Stimulated activated CD8-positive, alpha-beta memory T cell treated with anti-CD3 and anti-CD28 coated beads, Interleukin-4, amount 100 ng/mL, for 4 hours (primary cell): ENCODE measurements at regions not wholly inside any gene's neighbourhood (a gene's known extent, or its start where the extent isn't known, plus 50 kb on each side); places are given as distances from the start of the nearest gene placed in this dataset.

Experiments used
- DNase-seq, 2 donors: peaks; one replicate each; pipeline ENCODE4 v3.0.0-alpha.2; 2020; ENCODE audit warnings: low read depth in 2 of 2, low spot score in 1 of 2

DNA sequence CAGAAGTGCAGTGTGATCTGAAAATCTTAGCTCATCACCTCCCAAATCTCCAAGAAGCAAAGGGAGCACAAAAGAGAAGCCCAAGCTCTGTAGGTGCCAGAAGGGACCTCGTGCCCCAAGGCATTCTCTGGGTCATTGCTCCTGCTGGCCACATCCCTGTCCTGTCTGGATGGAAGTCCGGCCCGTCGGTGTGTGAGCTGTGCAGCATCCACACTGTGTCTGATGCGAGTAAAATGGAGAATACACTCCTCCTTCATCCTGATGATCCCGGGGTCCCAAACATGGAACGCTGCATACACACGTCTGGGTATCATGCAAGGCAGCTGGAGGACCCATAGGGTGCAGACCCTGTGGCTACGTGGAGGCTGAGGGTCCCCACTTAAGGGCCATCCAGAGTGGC is 851.4 kb downstream of the GALR1 start:
- no peak for DNase-seq

DNA sequence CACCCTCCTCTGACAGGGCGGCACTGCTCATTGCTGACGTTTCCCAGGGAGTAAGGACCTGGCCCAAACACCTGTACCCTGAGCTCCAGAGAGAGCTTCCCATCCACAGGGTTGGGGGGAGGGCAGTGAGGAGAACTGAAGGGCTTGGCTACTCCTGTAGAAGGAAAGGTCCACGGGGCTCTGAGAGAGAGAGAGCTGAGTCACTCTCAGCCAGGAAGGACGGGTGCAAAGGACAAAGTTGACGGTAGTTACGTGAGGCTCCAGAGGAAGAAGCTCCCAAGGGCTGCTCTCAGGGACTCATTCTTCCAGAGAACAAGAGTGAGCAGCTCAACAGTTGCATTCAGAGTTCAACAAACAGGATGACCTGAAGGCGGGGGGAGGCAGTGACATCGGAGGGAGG is 852.5 kb downstream of the GALR1 start:
- no peak for DNase-seq

GRCh38 chr18:78105611-78106010 is 856.0 kb downstream of the GALR1 start:
- no peak for DNase-seq

DNA sequence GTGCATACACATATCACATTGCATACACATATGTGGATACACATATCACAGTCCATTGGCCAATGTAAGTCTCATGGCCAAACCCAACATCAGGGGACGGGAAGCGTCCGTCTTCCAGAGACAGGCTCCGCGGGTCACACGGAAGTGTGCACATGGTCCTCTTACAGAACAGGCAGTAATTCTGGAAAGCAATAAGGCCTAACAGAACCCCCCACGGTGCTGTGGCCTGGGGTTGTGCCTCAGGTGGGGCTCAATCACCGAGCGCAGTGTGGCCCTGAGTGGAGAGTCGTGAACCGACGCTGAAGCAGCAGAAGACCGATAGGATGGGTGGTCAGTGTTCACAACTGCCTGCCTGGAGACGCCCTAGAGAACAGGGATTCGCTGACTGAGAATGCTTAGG is 857.3 kb downstream of the GALR1 start:
- DNase-seq, result no peak

DNA sequence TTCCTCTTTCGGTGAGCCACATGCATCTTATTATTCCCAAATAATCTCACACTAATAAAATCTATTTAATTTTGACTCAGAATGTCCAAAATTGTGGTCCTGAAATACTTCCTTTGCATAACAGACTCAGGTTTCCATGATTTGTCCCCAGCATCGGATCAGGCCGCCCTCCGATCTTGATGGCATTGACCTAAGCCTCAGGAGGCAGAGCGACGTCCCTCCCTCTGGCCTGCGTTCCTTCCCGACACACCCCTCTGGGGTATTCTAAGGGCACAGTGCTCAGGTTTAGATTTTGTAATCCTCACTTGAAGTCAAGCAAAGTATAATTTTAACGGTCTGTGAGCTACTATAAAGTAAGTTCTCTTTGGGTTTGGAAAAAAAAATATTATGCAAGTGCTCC is 857.7 kb downstream of the GALR1 start:
- DNase-seq, result no peak

DNA sequence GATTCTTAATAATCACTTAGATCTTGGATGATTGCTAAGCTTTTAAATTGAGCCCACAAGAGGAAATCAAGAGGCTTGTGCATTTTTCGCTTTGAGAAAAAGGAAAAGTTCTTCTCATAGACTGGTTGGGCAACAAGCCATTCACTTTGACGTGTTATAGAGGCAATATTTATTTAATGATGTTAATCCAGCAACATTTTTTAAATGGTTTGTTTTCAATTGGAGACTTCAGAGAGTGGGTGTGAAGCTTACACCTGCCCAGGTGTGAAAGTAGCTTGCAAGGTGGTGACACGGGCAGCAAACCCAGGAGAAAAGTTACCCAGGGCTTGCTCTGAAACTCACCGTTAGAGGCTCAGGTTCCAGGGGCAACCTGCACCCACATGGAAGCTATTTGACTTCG is 858.9 kb downstream of the GALR1 start:
- no peak for DNase-seq

DNA sequence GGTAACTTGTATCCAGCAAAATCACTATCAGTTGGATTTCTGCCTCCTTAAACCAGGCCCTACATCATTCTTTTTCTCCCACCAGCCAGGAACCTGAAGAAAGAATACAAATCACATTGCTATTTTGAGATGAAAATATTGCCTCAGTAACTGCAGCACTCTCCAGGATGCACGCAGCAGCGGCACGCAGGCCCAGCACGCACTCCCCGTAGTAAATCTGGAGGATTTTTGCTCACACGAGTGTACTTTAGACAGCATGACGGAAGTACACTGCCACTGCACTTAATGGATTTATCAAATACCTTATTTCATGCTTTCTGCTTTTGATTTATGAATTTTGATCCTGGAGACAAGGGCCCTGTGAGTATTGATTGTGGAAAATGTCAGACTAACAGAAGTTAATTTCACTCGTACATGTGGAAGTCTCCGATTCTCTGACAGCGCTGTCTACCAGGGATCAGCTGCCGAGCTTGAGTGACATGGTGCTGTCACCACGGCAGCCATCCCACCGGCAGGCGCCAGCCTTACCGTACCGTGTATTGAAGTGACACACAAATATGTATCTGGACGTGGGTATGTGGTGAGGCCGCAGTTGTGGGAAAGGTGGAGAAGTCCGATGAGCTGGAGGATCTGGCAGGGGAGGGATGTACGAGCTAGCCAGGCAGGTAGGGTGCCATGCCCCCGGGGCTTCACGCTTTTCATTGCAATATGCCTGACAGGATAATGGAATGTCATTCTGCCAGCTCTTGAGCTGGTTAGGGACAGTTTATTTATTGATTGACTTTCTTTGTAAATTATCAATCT is 863.7 kb downstream of the GALR1 start:
- no peak for DNase-seq

GRCh38 chr18:78113940-78114251 is 864.2 kb downstream of the GALR1 start:
- no peak for DNase-seq

DNA sequence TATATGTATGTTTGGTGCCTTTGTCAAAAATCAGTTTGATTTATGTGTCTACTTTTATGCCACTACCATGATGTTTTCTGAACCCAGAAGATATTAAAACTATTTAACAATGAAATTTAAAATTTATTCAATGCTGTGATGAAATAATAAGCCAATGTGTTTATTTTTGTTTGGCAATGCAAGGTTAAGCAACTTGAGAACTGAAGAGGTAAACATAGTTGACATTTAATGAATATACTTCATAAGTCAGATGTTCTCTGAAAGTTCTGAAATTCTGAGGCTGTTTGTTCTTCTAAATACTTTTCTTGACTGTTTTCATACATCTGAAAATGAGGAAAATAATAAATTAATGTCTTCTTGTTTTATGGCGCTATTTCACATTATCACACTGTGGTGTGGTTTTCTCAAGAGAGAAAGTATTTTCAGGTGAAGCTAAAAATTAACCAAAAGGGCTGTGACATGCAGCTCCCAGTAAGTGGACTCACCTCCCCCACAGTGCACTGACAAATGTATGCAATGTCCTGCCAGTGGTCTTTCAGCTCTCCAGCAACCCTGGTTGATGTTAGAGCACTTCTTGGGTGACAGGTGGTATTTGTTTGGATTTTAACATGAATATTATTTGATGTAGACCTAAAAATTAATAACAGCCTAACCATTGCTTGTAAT is 863.6 kb upstream of the SALL3 start:
- DNase-seq, result no peak

DNA sequence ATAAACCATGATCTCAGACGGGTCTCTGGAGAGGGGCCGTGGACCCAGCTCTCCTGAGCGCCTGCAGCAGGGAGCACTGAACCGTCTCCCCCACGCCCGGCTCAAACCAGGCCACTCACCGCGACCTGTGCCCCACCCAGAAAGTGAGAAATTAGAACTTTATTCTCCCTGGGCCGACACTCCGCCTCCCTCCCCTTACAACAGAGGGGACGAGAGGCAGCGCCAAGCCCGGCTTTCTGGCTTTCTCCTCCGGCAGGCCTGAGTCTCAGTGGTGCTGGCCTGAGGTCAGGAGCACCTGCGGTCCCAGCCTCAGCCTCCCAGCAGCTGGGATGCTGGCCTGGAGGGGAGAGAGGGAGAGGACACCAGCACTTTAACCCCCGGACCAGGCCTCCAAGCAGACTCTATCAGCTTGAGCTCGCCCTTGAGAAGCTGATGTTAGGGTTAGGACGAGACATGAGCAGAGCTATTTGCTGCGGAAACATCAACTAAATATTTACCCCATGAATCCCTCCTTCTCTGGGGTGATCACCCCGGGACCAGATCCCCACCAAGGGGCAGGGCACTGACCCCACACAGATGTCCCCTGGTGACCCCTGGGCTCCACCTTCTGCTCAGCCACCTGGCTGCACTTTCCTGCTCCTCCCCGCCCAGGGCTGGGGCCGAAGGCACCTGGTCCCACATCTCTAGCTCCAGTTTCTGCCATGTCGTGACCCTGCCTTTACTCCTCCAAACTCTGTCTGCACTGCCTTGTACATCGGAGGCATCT is 856.3 kb upstream of the SALL3 start:
- no peak for DNase-seq

DNA sequence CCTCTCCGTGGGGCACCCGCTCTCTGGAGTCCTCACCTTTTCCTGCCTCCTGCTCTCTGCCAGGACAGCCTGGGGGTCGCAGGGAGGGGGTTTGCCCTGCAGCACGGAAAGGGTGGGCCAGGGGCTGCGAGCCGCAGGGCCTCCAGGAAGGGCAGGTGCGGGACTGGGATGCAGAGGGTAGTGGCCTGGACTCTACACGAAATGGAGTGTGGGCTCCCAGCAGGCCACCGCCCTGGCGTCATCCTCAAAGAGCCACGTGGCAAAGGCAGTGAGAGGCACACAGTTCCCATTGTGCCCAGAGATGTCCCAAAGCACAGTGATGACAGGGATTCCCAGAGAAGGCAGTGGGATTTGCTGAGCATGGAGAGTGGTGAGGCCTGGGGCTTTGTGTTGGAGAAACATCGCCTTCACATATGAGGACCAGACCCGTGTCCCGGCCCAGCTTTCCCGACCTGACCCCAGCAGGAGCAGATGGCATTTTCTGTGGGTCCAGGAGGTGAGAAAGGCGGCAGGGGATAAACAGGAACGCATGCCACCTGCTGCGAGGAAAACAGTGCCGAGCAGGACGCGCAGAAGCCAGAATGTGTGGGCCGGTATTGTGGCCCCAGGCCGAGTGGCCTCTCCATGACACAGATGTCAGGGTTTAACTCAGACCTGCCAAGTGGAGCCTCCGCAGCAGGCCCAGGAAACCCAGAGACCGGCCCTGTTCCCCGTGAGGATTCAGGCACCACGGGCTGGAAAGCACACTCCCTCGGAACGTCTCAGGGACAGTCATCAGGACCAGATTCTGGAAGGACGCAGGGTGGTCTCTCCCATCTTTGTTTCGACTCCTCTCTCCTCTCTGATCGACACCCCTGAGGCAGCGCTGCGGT is 855.5 kb upstream of the SALL3 start:
- DNase-seq, result no peak

DNA sequence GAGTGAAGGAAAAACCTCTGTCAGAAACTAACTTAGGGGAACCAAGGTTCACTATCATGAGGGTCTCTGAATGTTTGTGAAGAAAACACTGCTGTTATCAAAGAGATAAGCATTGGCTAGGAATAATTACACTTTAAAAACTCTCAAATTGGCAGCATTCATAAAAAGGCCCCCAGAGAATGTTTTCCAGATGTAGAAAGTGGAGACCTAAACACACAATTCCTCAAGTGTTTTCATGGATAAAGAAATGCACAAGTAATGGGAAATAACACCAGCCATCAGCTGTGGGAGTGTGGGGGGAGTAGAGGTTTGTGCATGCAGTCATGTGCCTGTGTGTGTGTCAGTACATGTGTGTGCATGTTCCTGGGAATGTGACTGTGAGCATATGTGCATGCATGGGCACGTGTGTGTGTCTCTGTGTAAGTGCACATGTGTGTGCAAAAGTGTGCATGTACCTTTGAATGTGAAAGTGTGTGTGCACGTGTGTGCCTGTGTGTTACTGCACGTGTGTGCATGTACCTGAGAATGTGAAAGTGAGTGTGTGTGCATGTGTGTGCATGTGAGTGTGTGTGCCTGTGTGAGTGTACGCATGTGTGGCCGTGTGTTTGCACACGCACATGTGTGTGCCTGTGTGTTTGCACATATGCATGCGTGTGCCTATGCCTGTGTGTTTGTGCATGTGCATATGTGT is 854.3 kb upstream of the SALL3 start:
- no peak for DNase-seq

GRCh38 chr18:78126106-78126505 is 853.5 kb upstream of the SALL3 start:
- no peak for DNase-seq

GRCh38 chr18:78126536-78126935 is 853.1 kb upstream of the SALL3 start:
- no peak for DNase-seq

GRCh38 chr18:78127041-78127440 is 852.6 kb upstream of the SALL3 start:
- no peak for DNase-seq

- DNase-seq, result no peak
Observed at GRCh38 chr18:78128004-78128403, 851.6 kb upstream of the SALL3 start.

DNA sequence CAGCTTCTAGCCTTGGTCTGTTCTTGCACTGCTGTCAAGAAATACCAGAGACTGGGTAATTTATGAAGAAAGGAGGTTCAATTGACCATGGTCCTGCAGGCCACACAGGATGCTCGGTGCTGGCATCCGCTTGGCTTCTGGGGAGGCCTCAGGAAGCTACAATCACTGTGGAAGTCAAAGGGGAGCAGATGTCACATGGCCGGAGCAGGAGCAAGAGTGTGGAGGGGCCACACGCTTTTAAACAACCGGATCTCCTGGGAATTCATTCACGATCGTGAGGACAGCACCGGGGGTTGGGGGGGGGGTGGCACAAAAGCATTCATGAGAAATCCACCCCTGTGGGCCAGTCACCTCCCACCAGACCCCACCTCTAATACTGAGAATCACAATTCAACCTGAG is 850.4 kb upstream of the SALL3 start:
- no peak for DNase-seq

DNA sequence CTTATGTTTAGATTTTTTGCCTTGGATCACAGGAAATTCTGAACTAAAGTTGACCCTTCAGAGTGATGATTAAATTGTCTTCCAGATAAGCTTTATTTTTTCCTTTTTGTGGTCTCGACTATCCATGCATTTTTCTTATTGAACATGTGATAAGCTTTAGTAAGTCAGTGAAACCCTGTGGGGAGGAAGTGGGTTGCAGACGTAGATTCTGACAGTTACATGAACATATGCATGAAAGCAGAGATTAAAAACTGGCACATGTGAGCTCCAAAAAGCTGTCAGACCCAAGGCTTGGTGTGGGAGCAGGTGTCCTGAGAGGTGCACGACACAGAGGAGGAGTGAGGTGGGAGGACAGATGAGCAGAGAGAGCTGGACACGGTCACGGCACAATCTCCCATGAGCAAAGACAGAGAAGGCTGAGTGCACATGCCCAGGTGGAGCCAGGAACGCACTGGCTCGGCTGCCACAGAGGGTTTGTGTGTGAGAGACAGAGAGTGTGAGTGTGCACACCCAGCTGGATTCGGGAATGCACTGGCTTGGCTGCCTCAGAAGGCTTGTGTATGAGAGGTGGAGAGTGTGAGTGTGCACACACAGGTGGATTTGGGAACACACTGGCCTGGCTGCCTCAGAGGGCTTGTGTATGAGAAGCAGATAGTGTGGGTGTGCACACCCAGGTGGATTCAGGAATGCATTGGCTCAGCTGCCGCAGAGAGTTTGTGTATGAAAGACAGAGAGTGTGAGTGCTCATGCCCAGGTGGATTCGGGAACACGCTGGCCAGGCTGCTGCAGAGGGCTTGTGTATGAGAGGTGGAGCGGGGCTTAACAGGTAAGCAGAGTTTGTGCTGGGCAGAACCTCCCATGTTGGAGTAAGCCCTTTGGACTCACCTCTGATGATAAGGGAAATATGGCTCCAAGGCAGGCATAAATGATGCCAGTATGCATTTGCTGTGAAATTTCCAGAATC is 849.1 kb upstream of the SALL3 start:
- no peak for DNase-seq

DNA sequence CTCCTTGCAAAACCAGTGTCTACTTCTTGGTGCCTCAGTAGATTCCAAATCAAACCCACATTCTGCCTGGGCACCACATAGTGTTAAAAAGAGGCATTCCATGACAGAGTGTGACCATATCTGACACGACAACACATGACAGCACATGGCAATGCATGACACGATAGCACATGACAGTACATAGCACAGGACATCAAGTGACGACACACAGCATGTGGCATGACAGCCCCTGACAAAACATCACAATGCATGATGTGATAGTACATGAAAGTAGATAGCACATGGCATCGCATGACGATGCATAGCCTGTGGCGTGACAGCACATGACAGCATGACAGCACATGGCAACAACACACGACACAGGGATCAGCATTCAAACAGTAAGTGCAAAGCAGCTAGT is 845.9 kb upstream of the SALL3 start:
- DNase-seq, result no peak

- DNase-seq, result no peak
Observed at GRCh38 chr18:78136986-78137385, 842.6 kb upstream of the SALL3 start.
